GM12878 (cell line): ENCODE measurements at regions not wholly inside any gene's neighbourhood (a gene's known extent, or its start where the extent isn't known, plus 50 kb on each side); places are given as distances from the start of the nearest gene placed in this dataset.
"Not testable (repeated sequence)": the region's sequence is repeated elsewhere in the genome, so short reads cannot be mapped to it uniquely, and the experiment has no call there.

Experiments
- ATAC-seq: fragments of 200-7000 bp; cut with Tn5 transposase; 3 replicates; pipeline ENCODE4 v1.9.1; 2020; ENCODE audit warnings: mild to moderate bottlenecking, moderate library complexity
- BruUV-seq: library from RNA; stranded (reverse); fragments of 400-500 nt; replicated peaks from 2 replicates; lab custom pipeline; 2021; lab: Mats Ljungman, UMichigan
- CTCF ChIA-PET: fragments of 300-600 bp; sonication (Branson Sonifier 250); formaldehyde crosslinking; extraction: SDS; loops from one replicate; lab custom pipeline; 2021; ENCODE audit warnings: inconsistent platforms; lab: Yijun Ruan, JAX
- POLR2A ChIA-PET: fragments of 350-600 bp; formaldehyde crosslinking; extraction: SDS; loops from one replicate; lab custom pipeline; 2021; ENCODE audit warnings: inconsistent platforms; lab: Charles Lee
- RAD21 ChIA-PET: fragments of 300-600 bp; sonication (Branson Sonifier 250); formaldehyde crosslinking; loops from one replicate; lab custom pipeline; 2023; ENCODE audit warnings: antibody characterized with exemption; ENCODE audit not compliant: unreplicated experiment; lab: Charles Lee
- SMC1A ChIA-PET: fragments of 300-600 bp; sonication (Branson Sonifier 250); formaldehyde crosslinking; loops from one replicate; lab custom pipeline; 2023; ENCODE audit not compliant: unreplicated experiment, uncharacterized antibody; lab: Charles Lee
- DNase-seq: peaks from one replicate; pipeline ENCODE4 v3.0.0-alpha.2; 2011; ENCODE audit warnings: low read depth, low spot score
- FAIRE-seq: peaks from 3 replicates; lab custom pipeline; 2011; peaks lifted over from hg19 to GRCh38; lab: Jason Lieb, UNC
- H2AFZ ChIP-seq: 2 replicates; pipeline ENCODE4 v1.6.0; 2011; ENCODE audit warnings: low read depth, low read length, control low read depth; ENCODE audit not compliant: control insufficient read depth
- H3K27ac ChIP-seq: 2 replicates; pipeline ENCODE4 v1.5.1; 2011; ENCODE audit warnings: control low read depth; ENCODE audit not compliant: control insufficient read depth, insufficient read depth
- H3K27me3 ChIP-seq, 2 experiments: replicated peaks in 1 of 2; 2 replicates each; pipeline versions ENCODE4 v1.6.0 to v1.6.1; 2011; ENCODE audit warnings: low read length in 1 of 2; ENCODE audit not compliant: control insufficient read depth in 2 of 2, insufficient read depth in 2 of 2
- H3K36me3 ChIP-seq, 2 experiments: 2 replicates each; pipeline ENCODE4 v1.5.1; 2011; ENCODE audit warnings: low read length in 1 of 2; ENCODE audit not compliant: control insufficient read depth in 2 of 2, insufficient read depth in 2 of 2
- H3K4me1 ChIP-seq: 2 replicates; pipeline ENCODE4 v1.6.1; 2011; ENCODE audit warnings: mild to moderate bottlenecking, low read length, moderate library complexity, mixed read lengths; ENCODE audit not compliant: control insufficient read depth, insufficient read depth
- H3K4me2 ChIP-seq: 2 replicates; pipeline ENCODE4 v1.6.0; 2011; ENCODE audit warnings: control low read depth; ENCODE audit not compliant: control insufficient read depth, insufficient read depth
- H3K4me3 ChIP-seq: fragments of 200-600 bp; sonication (generic); 2 replicates; pipeline ENCODE4 v1.5.1; 2016
- H3K79me2 ChIP-seq: 2 replicates; pipeline ENCODE4 v1.6.0; 2011; ENCODE audit warnings: low read length; ENCODE audit not compliant: control insufficient read depth, insufficient read depth
- H3K9ac ChIP-seq: 2 replicates; pipeline ENCODE4 v1.8.0; 2011; ENCODE audit warnings: low read length, control low read depth, mixed read lengths; ENCODE audit not compliant: control insufficient read depth, insufficient read depth
- H3K9me3 ChIP-seq: replicated peaks from 3 replicates; pipeline ENCODE4 v1.5.1; 2011; ENCODE audit warnings: mild to moderate bottlenecking, low read length; ENCODE audit not compliant: control insufficient read depth, insufficient read depth
- H4K20me1 ChIP-seq: 2 replicates; pipeline ENCODE4 v1.6.0; 2011; ENCODE audit not compliant: control insufficient read depth, insufficient read depth
- IRF4 ChIP-seq: IDR thresholded peaks from 2 replicates; pipeline ENCODE4 v1.6.1; 2011; ENCODE audit warnings: low read depth, low read length
- ZNF384 ChIP-seq: IDR thresholded peaks from 2 replicates; pipeline ENCODE4 v1.6.1; 2012; ENCODE audit warnings: low read depth, mild to moderate bottlenecking, low read length, improper control_type of control experiment, borderline replicate concordance
- WGBS: methylation state at CpG from one replicate; pipeline ENCODE4 v1.1.6; 2016; ENCODE audit warnings: low lambda C conversion rate; ENCODE audit not compliant: insufficient replicate concordance, insufficient coverage; ENCODE audit errors: missing lambda C conversion rate; 5-methylcytosine and 5-hydroxymethylcytosine counted together
- in situ Hi-C: fragments of 300-500 bp; cut with MboI; formaldehyde crosslinking; loops from 9 replicates; pipeline ENCODE4 v1.14.3; 2018; ENCODE audit warnings: mixed read lengths
- intact Hi-C: fragments of 100-400 bp; cut with micrococcal nuclease; formaldehyde crosslinking; loops from one replicate; pipeline ENCODE4 v1.14.2; 2022; ENCODE audit not compliant: unreplicated experiment

DNA sequence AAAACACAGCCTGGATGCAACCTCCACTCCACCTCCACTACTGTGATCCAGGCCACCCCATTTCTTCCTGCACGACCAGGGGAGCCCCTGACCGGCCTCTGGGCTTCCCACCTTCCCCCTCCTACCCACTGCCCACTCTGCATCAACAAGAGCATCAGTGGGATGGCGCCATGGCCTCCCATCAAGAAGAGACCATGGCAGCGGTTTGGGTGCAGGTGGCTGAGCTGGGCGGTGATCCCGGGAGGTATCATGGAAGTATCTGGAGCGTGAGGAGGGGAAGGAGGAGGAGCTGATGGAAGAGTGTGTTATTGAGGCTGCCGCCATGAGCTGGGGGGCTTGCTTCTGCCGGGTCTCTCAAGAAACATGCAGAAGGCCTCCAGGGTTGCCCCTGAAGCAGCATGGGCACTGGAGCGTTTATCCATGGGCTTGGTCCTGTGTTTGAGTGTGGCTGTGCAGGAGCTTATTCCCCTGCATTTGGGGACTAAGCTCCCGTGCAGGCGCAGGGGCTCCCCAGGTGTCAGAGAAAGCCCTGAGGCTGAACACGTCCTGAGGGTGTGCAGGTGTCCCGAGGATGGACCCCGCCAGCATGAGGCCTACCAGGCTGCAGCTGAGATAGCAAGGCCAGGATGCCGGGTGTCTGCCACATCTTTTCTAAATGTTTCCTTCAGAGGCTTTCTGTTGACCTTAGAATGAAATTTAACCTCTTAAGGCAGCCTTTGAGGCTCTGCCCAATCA lies 99.2 kb upstream of the PCBD1 start:
- H3K4me1 ChIP-seq = peaks cover 6% of the 10 kb centered on the region
- CTCF ChIA-PET = interaction anchor here (0.8 kb wide), 1 partner anchor 583 kb away, joined by 3 read pairs; no protein-coding TSS in a partner anchor
- H3K27ac ChIP-seq = no peak overlapping the region
- no peak overlapping the region for H3K4me2 ChIP-seq
- intact Hi-C loops (no loop called here), in situ Hi-C loops (no loop called here)
- no peaks in the 10 kb centered on the region for H4K20me1 ChIP-seq
- no peaks in the 10 kb centered on the region for H3K79me2 ChIP-seq
- TF ChIP-seq ZNF384 (no peak), IRF4 (no peak)
- DNase-seq = no peak
- SMC1A ChIA-PET = interaction anchor here (1.0 kb wide), 1 partner anchor 61 kb away, joined by 3 read pairs; no protein-coding TSS in a partner anchor
- WGBS = 33% methylated on average over 16 of the region's 16 CpGs
- ATAC-seq = no peak
- H3K9ac ChIP-seq = no peak overlapping the region
- H3K9me3 ChIP-seq = no peaks in the 10 kb centered on the region
- H2AFZ ChIP-seq = no peak overlapping the region
- H3K27me3 ChIP-seq = no peaks in the 10 kb centered on the region
- no TSS peak for BruUV-seq
- H3K36me3 ChIP-seq = no peaks in the 10 kb centered on the region
- no peak overlapping the region for H3K4me3 ChIP-seq
- FAIRE-seq = no peak
- RAD21 ChIA-PET = no interaction called here
- POLR2A ChIA-PET = no interaction called here

DNA sequence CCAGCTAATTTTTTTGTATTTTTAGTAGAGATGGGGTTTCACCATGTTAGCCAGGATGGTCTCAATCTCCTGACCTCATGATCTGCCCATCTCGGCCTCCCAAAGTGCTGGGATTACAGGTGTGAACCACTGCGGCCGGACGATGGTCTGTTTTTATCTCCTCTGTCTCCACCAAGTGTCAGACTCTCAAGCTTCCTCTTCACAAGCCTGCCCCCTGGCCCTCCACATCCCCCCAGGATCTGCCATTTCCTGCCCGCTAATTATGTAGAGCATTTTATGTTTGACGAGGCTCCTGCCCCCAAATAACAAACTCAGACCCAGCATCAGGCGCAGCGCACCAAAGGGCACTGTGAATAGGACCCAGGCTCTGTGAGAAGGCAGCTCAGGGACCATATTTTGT lies 101.8 kb upstream of the PCBD1 start:
- H3K9ac ChIP-seq, H4K20me1 ChIP-seq, DNase-seq, H3K4me1 ChIP-seq, BruUV-seq, ATAC-seq, H2AFZ ChIP-seq, POLR2A ChIA-PET, in situ Hi-C loops, H3K4me3 ChIP-seq, H3K27ac ChIP-seq, H3K27me3 ChIP-seq, intact Hi-C loops, H3K36me3 ChIP-seq, H3K9me3 ChIP-seq, H3K4me2 ChIP-seq, FAIRE-seq, H3K79me2 ChIP-seq: not testable (repeated sequence)
- RAD21 ChIA-PET = interaction anchor here (1.5 kb wide), 1 partner anchor 65 kb away, joined by 4 read pairs; no protein-coding TSS in a partner anchor
- CTCF ChIA-PET = interaction anchor here (0.6 to 3.3 kb wide), 4 partner anchors 11 to 529 kb away, joined by 3 to 19 read pairs (median 5); no protein-coding TSS in a partner anchor
- 67% methylated on average over 8 of the region's 8 CpGs for WGBS
- SMC1A ChIA-PET = interaction anchor here (1.2 to 3.5 kb wide), 2 partner anchors 15 to 66 kb away, joined by 3 to 14 read pairs; no protein-coding TSS in a partner anchor
